HG02840 (cell line): ENCODE measurements at regions not wholly inside any gene's neighbourhood (a gene's known extent, or its start where the extent isn't known, plus 50 kb on each side); places are given as distances from the start of the nearest gene placed in this dataset.
"Not testable (repeated sequence)": the region's sequence is repeated elsewhere in the genome, so short reads cannot be mapped to it uniquely, and the experiment has no call there.

ENCODE experiments used
- ATAC-seq: cut with Tn5 transposase; IDR thresholded peaks from one replicate; pipeline ENCODE4 v1.9.1; 2021; ENCODE audit warnings: mild to moderate bottlenecking, moderate library complexity, moderate number of reproducible peaks; ENCODE audit not compliant: unreplicated experiment, low FRiP score

- no peak for ATAC-seq
Observed at GRCh38 chr10:56109454-56109853, 251.6 kb downstream of the ZWINT start.

- ATAC-seq, result no peak
Observed at GRCh38 chr10:56104923-56105322, 256.1 kb downstream of the ZWINT start.

- no peak for ATAC-seq
Observed at GRCh38 chr10:56104487-56104886, 256.6 kb downstream of the ZWINT start.

- no peak for ATAC-seq
Observed at GRCh38 chr10:56096226-56096517, 264.9 kb downstream of the ZWINT start.

- ATAC-seq, result no peak
Observed at GRCh38 chr10:56095506-56096225, 265.4 kb downstream of the ZWINT start.

- not testable (repeated sequence) for ATAC-seq
Observed at GRCh38 chr10:56093645-56094044, 267.4 kb downstream of the ZWINT start.

- ATAC-seq, result no peak
Observed at GRCh38 chr10:56091872-56092271, 269.2 kb downstream of the ZWINT start.

GRCh38 chr10:56090914-56091540, 270.0 kb downstream of the ZWINT start:
- ATAC-seq, result no peak

GRCh38 chr10:56085406-56086122, 275.5 kb downstream of the ZWINT start:
- no peak for ATAC-seq

GRCh38 chr10:56082169-56082568, 278.9 kb downstream of the ZWINT start:
- ATAC-seq, result no peak

- no peak for ATAC-seq
Observed at GRCh38 chr10:56068473-56069263, 292.4 kb downstream of the ZWINT start.

- no peak for ATAC-seq
Observed at GRCh38 chr10:56068040-56068439, 293.0 kb downstream of the ZWINT start.

- ATAC-seq, result no peak
Observed at GRCh38 chr10:56063642-56064041, 297.4 kb downstream of the ZWINT start.

- no peak for ATAC-seq
Observed at GRCh38 chr10:56057860-56058259, 303.2 kb downstream of the ZWINT start.

- no peak for ATAC-seq
Observed at GRCh38 chr10:56035489-56035888, 325.6 kb downstream of the ZWINT start.

GRCh38 chr10:56028298-56029132, 332.5 kb downstream of the ZWINT start:
- no peak for ATAC-seq

GRCh38 chr10:56012101-56012500, 349.0 kb downstream of the ZWINT start:
- ATAC-seq, result no peak

- ATAC-seq, result no peak
Observed at GRCh38 chr10:56003555-56003954, 357.5 kb downstream of the ZWINT start.

GRCh38 chr10:55989188-55989587, 371.9 kb downstream of the ZWINT start:
- ATAC-seq, result no peak

- ATAC-seq, result no peak
Observed at GRCh38 chr10:55979203-55979602, 381.9 kb downstream of the ZWINT start.
